CD4-positive, CD25-positive, alpha-beta regulatory T cell (primary cell): ENCODE measurements at regions not wholly inside any gene's neighbourhood (a gene's known extent, or its start where the extent isn't known, plus 50 kb on each side); places are given as distances from the start of the nearest gene placed in this dataset.

Experiments used
- ATAC-seq, 2 donors: fragments of 150-1000 bp; cut with Tn5 transposase; one replicate each; pipeline ENCODE4 v1.10.0; 2021; ENCODE audit warnings: low read depth in 2 of 2, moderate number of reproducible peaks in 2 of 2, moderate library complexity in 1 of 2
- DNase-seq, 3 donors: peaks; one replicate each; pipeline versions ENCODE4 v3.0.0 to v3.0.0-alpha.2; 2012 to 2022; ENCODE audit warnings: mixed read lengths in 1 of 3
- H3K27ac ChIP-seq: one replicate; pipeline ENCODE4 v1.7.0; 2013; ENCODE audit warnings: mild to moderate bottlenecking, low read length; ENCODE audit not compliant: insufficient read depth, poor library complexity, severe bottlenecking
- H3K27me3 ChIP-seq: one replicate; pipeline ENCODE4 v1.7.0; 2013; ENCODE audit warnings: low read length; ENCODE audit not compliant: control insufficient read depth, insufficient read depth
- H3K36me3 ChIP-seq: one replicate; pipeline ENCODE4 v1.7.0; 2013; ENCODE audit warnings: mild to moderate bottlenecking, low read length, moderate library complexity; ENCODE audit not compliant: control insufficient read depth, insufficient read depth
- H3K4me1 ChIP-seq: 2 replicates; pipeline ENCODE4 v1.7.0; 2013; ENCODE audit warnings: mild to moderate bottlenecking, low read length; ENCODE audit not compliant: insufficient read depth, control insufficient read depth, poor library complexity, severe bottlenecking
- H3K4me3 ChIP-seq: one replicate; pipeline ENCODE4 v1.7.0; 2013; ENCODE audit warnings: low read depth, mild to moderate bottlenecking, low read length, moderate library complexity
- H3K9me3 ChIP-seq, 2 experiments: 1 replicate in 1 of 2; 2 replicates in 1 of 2; pipeline ENCODE4 v1.7.0; 2013; ENCODE audit warnings: low read length in 2 of 2, mild to moderate bottlenecking in 1 of 2, moderate library complexity in 1 of 2; ENCODE audit not compliant: control insufficient read depth in 2 of 2
- H3K27ac Mint-ChIP-seq, 3 donors: one replicate each; pipeline ENCODE4 v1.8.0; 2020 to 2022; ENCODE audit warnings: mild to moderate bottlenecking in 3 of 3, mixed read lengths in 3 of 3, moderate library complexity in 2 of 3
- H3K27me3 Mint-ChIP-seq: one replicate; pipeline ENCODE4 v1.8.0; 2022; ENCODE audit warnings: mild to moderate bottlenecking, mixed read lengths
- H3K36me3 Mint-ChIP-seq: one replicate; pipeline ENCODE4 v1.8.0; 2020; ENCODE audit warnings: mixed read lengths
- H3K4me1 Mint-ChIP-seq, 4 donors: one replicate each; pipeline ENCODE4 v1.8.0; 2020 to 2022; ENCODE audit warnings: mixed read lengths in 4 of 4, mild to moderate bottlenecking in 1 of 4
- H3K4me3 Mint-ChIP-seq, 4 donors: one replicate each; pipeline ENCODE4 v1.8.0; 2020 to 2022; ENCODE audit warnings: mild to moderate bottlenecking in 4 of 4, mixed read lengths in 4 of 4, moderate library complexity in 3 of 4
- H3K9me3 Mint-ChIP-seq, 7 donors: one replicate each; pipeline ENCODE4 v1.8.0; 2020 to 2022; ENCODE audit warnings: mixed read lengths in 7 of 7, mild to moderate bottlenecking in 3 of 7, moderate library complexity in 2 of 7

DNA sequence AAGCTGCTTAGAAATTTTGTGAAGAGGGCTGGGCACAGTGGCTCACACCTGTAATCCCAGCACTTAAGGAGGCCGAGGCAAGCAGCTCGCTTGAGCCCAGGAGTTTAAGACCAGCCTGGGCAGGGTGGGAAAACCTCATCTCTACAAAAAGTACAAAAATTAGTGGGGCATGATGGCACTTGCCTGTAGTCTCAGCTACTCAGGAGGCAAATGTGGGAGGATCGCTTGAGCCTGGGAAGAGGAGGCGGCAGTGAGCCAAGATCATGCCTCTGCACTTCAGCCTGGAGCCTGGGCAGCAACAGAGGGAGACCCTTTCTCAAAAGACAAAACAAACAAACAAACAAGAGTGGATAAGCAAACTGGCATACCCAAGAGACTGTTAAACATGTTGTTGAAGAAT, 308.3 kb upstream of the ADGRB3 start:
- no peaks in the 10 kb centered on the region for H3K36me3 ChIP-seq
- no peaks in the 10 kb centered on the region for H3K27me3 Mint-ChIP-seq
- no peaks in the 10 kb centered on the region for H3K27me3 ChIP-seq
- no peaks in the 10 kb centered on the region for H3K36me3 Mint-ChIP-seq
- no peaks in the 10 kb centered on the region for H3K4me1 Mint-ChIP-seq
- H3K4me3 ChIP-seq = no peak overlapping the region
- H3K27ac Mint-ChIP-seq = no peak overlapping the region
- H3K4me1 ChIP-seq = no peaks in the 10 kb centered on the region
- H3K27ac ChIP-seq = no peak overlapping the region
- peaks cover 0 to 8% (median 2%) of the 10 kb centered on the region in 7 donors for H3K9me3 Mint-ChIP-seq
- no peak for DNase-seq
- ATAC-seq = no peak
- no peak overlapping the region for H3K4me3 Mint-ChIP-seq
- H3K9me3 ChIP-seq = no peaks in the 10 kb centered on the region

DNA sequence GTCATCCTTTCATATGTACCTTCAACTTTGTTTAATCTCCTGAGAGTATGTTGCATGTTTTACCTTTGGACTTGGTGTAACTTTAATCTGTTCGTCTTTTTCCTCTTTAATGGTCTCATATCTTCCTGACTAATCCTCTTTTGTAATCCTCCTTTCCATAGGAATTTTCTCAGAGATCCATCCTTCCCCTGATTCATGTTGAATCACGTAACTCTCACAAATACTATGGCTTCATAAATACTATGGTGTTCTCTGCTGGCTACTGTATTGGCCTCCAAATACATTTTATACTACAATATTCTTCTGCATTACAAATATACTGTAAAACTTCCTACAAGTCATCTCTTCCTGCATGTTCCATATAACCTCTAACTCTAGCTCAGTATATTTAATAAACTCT, 317.7 kb upstream of the ADGRB3 start:
- H3K4me3 ChIP-seq = no peak overlapping the region
- no peak overlapping the region for H3K27ac ChIP-seq
- H3K27me3 Mint-ChIP-seq = no peaks in the 10 kb centered on the region
- H3K4me3 Mint-ChIP-seq = no peak overlapping the region
- ATAC-seq (no peak), DNase-seq (no peak)
- no peaks in the 10 kb centered on the region for H3K27me3 ChIP-seq
- no peaks in the 10 kb centered on the region for H3K36me3 Mint-ChIP-seq
- no peaks in the 10 kb centered on the region for H3K4me1 ChIP-seq
- H3K36me3 ChIP-seq = no peaks in the 10 kb centered on the region
- no peaks in the 10 kb centered on the region for H3K4me1 Mint-ChIP-seq
- H3K27ac Mint-ChIP-seq = no peak overlapping the region
- H3K9me3 Mint-ChIP-seq = peaks cover 0 to 17% (median 4%) of the 10 kb centered on the region in 7 donors
- H3K9me3 ChIP-seq = no peaks in the 10 kb centered on the region

DNA sequence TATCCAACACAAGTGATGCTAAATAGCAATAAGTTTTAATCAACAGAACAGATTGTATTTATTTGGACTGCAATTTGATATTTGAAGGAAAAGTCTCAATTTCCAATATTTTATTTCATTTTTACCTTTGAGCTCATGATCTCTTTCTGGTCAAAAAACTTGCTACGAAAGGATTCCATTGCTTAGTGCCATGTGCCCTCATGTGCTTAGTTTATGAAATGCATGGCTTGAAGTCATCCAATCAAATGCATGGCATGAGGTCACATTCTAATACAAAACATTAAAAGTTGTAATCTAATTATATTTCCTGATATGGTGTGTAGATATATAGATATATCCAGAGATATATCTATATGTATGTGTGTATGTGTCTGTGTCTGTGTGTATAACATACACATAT, 321.2 kb upstream of the ADGRB3 start:
- Mint-ChIP-seq H3K36me3 (no peaks in the 10 kb centered on the region), H3K27ac (no peak overlapping the region), H3K9me3 (peaks cover 0 to 9% (median 1%) of the 10 kb centered on the region in 7 donors), H3K4me1 (no peaks in the 10 kb centered on the region), H3K27me3 (no peaks in the 10 kb centered on the region), H3K4me3 (no peak overlapping the region)
- Histone ChIP-seq H3K36me3 (no peaks in the 10 kb centered on the region), H3K27ac (no peak overlapping the region), H3K4me1 (no peaks in the 10 kb centered on the region), H3K27me3 (no peaks in the 10 kb centered on the region), H3K4me3 (no peak overlapping the region), H3K9me3 (no peaks in the 10 kb centered on the region)
- DNase-seq (no peak), ATAC-seq (no peak)

DNA sequence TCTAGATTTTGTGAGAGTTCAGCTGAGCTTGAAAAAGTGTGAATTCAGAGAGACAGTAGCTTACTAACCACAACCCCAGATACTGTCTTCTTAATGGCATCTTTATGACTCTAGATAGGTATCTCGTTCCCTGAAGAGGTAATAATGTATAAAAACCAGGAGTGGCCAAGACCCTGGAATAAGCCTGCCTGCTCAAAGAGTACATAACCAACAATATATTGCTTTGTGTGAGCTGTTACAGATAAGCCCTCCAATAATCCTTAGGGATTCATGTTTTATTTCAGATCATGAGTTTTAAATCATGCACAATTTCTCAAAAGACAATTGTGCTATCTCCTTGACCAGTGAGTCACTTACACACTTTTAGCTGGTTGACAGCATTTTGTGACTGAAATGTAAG, 327.8 kb upstream of the ADGRB3 start:
- no peaks in the 10 kb centered on the region for H3K27me3 ChIP-seq
- H3K4me3 ChIP-seq = no peak overlapping the region
- no peak overlapping the region for H3K4me3 Mint-ChIP-seq
- DNase-seq (no peak), ATAC-seq (no peak)
- no peak overlapping the region for H3K27ac ChIP-seq
- H3K4me1 ChIP-seq = no peaks in the 10 kb centered on the region
- no peaks in the 10 kb centered on the region for H3K4me1 Mint-ChIP-seq
- no peak overlapping the region for H3K27ac Mint-ChIP-seq
- H3K36me3 Mint-ChIP-seq = no peaks in the 10 kb centered on the region
- H3K27me3 Mint-ChIP-seq = no peaks in the 10 kb centered on the region
- H3K9me3 ChIP-seq = no peaks in the 10 kb centered on the region
- no peaks in the 10 kb centered on the region for H3K36me3 ChIP-seq
- H3K9me3 Mint-ChIP-seq = peaks cover 0 to 15% (median 6%) of the 10 kb centered on the region in 7 donors

DNA sequence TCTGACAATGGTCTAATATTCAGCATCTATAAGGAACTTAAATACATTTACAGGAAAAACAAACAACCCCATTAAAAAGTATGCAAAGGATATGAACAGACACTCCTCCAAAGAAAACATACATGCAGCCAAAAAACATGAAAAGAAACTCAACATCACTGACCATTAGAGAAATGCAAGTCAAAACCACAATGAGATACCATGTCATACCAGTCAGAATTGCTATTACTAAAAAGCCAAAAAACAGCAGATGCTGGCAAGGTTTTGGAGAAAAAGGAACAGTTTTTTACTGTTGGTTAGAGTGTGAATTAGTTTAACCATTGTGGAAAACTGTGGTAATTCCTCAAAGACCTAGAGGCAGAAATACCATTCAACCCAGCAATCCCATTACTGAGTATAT, 339.0 kb upstream of the ADGRB3 start:
- H3K9me3 ChIP-seq = no peaks in the 10 kb centered on the region

DNA sequence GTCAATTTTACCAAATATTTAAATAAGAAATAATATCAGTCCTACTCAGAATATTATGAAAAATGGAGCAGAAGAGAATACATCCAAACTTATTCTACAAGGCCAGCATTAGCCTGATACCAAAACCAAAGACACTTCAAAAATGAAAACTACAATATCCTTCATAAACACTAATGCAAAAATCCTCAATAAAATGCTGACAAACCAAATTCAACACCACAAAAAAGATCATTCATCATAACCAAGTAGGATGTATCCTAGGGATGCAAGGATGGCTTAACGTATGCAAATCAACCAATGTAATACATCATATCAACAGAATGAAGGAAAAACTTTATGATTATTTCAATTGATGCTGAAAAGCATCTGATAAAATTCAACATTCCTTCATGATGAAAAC, 352.4 kb upstream of the ADGRB3 start:
- H3K9me3 Mint-ChIP-seq = peaks cover 0 to 24% (median 8%) of the 10 kb centered on the region in 7 donors
- Histone ChIP-seq H3K36me3 (no peaks in the 10 kb centered on the region), H3K4me1 (no peaks in the 10 kb centered on the region), H3K27me3 (no peaks in the 10 kb centered on the region), H3K9me3 (no peaks in the 10 kb centered on the region), H3K27ac (no peak overlapping the region), H3K4me3 (no peak overlapping the region)
- H3K36me3 Mint-ChIP-seq = no peaks in the 10 kb centered on the region
- ATAC-seq (no peak), DNase-seq (no peak)
- H3K27ac Mint-ChIP-seq = no peak overlapping the region
- H3K4me1 Mint-ChIP-seq = no peaks in the 10 kb centered on the region
- H3K4me3 Mint-ChIP-seq = no peak overlapping the region
- H3K27me3 Mint-ChIP-seq = no peaks in the 10 kb centered on the region

More for the DNA sequence above, 339.0 kb upstream of the ADGRB3 start:
- H3K36me3 ChIP-seq = no peaks in the 10 kb centered on the region
- no peak overlapping the region for H3K27ac ChIP-seq
- H3K36me3 Mint-ChIP-seq = no peaks in the 10 kb centered on the region
- no peaks in the 10 kb centered on the region for H3K27me3 ChIP-seq
- H3K9me3 Mint-ChIP-seq = peaks cover 7 to 18% (median 15%) of the 10 kb centered on the region in 7 donors
- no peaks in the 10 kb centered on the region for H3K4me1 Mint-ChIP-seq
- DNase-seq (no peak), ATAC-seq (no peak)
- H3K4me3 Mint-ChIP-seq = no peak overlapping the region
- H3K4me1 ChIP-seq = no peaks in the 10 kb centered on the region
- H3K27me3 Mint-ChIP-seq = no peaks in the 10 kb centered on the region
- no peak overlapping the region for H3K27ac Mint-ChIP-seq
- H3K4me3 ChIP-seq = no peak overlapping the region

DNA sequence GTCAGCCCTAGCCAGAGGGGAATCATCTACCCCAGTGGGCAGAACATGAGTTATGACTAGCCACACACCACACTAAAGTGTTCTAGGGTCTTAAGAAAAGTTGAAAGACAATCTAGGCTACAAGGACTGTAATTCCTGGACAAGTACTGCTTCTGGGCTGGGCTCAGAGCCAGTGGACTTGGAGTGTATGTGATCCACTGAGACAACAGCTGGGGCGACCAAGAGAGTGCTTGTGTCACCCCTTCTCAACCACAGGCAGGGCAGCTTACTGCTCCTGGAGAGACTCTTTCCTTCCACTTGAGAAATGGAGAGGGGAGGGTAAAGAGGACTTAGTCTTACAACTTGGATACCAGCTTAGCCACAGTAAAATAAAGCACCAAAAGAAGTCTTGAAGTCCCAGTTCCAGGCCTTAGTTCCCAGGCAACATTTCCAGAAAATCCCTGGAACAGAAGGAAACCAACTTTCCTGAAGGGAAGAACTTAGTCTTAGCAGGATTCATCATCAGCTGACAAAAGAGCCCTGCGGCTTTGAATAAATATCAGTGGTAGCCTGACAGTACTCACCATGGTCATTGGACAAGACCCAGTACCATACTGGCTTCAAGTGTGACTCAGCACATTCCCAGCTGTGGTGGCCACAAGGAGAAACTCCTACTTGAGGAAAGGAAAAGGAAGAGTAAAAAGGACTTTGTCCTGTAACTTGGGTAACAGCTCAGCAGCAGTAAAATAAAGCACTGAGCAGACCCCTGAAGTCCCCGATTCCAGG, 355.1 kb upstream of the ADGRB3 start:
- H3K27ac Mint-ChIP-seq = no peak overlapping the region
- H3K4me1 ChIP-seq = no peaks in the 10 kb centered on the region
- peaks cover 0 to 21% (median 6%) of the 10 kb centered on the region in 7 donors for H3K9me3 Mint-ChIP-seq
- H3K27ac ChIP-seq = no peak overlapping the region
- H3K4me1 Mint-ChIP-seq = no peaks in the 10 kb centered on the region
- H3K4me3 Mint-ChIP-seq = no peak overlapping the region
- no peaks in the 10 kb centered on the region for H3K36me3 Mint-ChIP-seq
- no peak overlapping the region for H3K4me3 ChIP-seq
- no peaks in the 10 kb centered on the region for H3K27me3 ChIP-seq
- no peaks in the 10 kb centered on the region for H3K27me3 Mint-ChIP-seq
- H3K36me3 ChIP-seq = no peaks in the 10 kb centered on the region
- DNase-seq (no peak), ATAC-seq (no peak)
- H3K9me3 ChIP-seq = no peaks in the 10 kb centered on the region

DNA sequence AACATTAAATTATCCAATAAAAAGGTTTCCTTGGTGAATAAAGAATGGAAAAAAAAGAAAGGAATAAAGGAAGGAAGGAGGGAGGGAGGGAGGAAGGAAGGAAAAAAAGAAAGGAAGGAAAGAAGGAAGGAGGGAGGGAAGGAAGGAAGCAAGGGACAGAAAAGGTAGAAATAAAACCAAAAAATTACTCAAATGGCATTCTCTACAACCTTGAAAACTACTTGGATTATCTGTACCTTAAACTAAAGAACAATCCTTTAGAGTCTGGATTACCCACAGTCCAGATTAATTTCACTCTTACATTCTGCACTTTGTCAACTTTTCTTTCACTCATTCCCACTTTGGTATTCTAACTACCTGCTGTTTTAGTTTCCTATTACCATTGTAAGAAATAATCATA, 361.8 kb upstream of the ADGRB3 start:
- no peaks in the 10 kb centered on the region for H3K27me3 Mint-ChIP-seq
- no peak overlapping the region for H3K4me3 ChIP-seq
- H3K27me3 ChIP-seq = no peaks in the 10 kb centered on the region
- H3K4me3 Mint-ChIP-seq = no peak overlapping the region
- H3K27ac ChIP-seq = no peak overlapping the region
- ATAC-seq (no peak), DNase-seq (no peak)
- no peaks in the 10 kb centered on the region for H3K4me1 ChIP-seq
- no peaks in the 10 kb centered on the region for H3K4me1 Mint-ChIP-seq
- H3K27ac Mint-ChIP-seq = no peak overlapping the region
- H3K9me3 Mint-ChIP-seq = peaks cover 0 to 14% (median 0%) of the 10 kb centered on the region in 7 donors
- H3K36me3 Mint-ChIP-seq = no peaks in the 10 kb centered on the region
- peaks cover 0 to 3% of the 10 kb centered on the region in 2 experiments for H3K9me3 ChIP-seq
- no peaks in the 10 kb centered on the region for H3K36me3 ChIP-seq
